ENCODE measurements at regions not wholly inside any gene's neighbourhood (a gene's known extent, or its start where the extent isn't known, plus 50 kb on each side); places are given as distances from the start of the nearest gene placed in this dataset.

- TF ChIP-seq POLR2AphosphoS5 (IDR thresholded peaks at IDR 0.05) = no peak
- TF ChIP-seq POLR2A (IDR thresholded peaks at IDR 0.05) = no peak
Measured at GRCh38 chr1:103230061-103230460, 121.7 kb upstream of the COL11A1 start.
